HG02623 (cell line): ENCODE measurements at regions not wholly inside any gene's neighbourhood (a gene's known extent, or its start where the extent isn't known, plus 50 kb on each side); places are given as distances from the start of the nearest gene placed in this dataset.

Source experiments
- ATAC-seq: cut with Tn5 transposase; IDR thresholded peaks from one replicate; pipeline ENCODE4 v1.9.1; 2021; ENCODE audit warnings: moderate library complexity; ENCODE audit not compliant: unreplicated experiment

DNA sequence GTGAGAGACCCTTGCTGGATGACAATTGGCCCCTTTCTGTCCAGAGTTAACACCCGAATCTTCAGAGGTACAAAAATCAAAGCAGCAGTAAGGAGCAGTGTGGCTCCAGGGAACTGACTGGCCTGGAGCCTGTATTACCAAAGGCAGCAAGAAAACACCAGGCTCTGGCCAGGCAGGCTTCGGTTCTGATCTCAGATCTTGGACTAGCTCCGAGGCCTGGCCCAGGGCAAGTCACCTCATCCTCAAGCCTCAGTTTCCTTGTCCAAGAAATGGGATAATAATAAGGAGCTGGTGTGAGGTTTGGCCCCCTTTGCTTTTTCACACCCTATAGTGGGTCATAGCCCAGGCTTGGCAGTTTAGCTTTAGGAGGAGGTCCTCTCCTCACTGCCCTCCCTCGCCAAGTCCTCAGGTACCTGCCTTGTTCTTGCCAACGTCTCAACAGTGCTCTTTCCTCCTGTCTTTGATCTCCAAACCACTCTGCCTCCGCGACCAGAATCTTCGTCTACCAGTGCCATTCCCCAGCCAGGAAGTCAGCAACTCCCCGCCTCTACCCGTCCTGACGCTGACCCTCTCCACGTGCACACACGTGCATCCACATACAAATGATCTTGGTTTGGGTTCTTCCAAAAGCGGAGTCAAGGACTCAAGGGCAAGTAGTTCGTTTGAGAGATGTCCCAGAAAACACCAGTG lies 82.6 kb upstream of the TLE3 start:
- ATAC-seq = no peak

- ATAC-seq = no peak
These were observed 81.7 kb upstream of the TLE3 start for GRCh38 chr15:70179309-70179892.

DNA sequence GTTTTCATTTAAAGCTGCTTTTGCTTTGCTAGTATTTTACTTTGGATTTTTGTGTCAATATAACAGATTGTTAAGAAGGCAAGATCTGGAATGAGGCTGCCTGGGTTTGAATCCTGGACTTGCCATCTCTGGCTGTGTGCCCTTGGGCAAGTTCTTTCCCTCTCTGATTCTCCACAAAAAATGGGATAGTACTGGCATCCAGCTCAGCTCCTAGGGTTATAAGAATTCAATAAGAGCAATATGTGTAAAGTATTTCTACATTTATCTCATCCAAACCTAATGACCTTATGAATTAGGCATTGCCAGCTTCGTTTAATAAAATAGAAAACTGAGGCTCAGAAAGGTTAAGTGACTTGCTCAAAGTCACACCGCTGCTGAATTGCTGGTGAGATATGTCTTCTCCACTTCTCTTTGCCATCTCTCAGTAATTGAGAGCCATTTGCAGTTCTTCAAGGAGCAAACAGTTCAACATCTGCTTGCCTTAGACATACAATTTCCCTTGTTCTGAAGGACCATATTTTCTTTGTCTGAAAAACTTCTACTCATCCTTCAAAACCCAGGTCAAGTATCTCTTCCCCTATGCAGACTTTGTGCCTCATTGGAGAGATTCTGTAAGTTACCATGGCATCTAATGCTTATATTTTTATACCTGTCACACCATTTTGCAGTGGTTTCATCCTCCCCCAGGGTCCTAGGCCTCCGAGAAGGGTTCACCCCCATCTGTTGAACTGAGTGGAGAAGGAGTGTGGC lies 80.8 kb upstream of the TLE3 start:
- no peak for ATAC-seq

GRCh38 chr15:70172566-70173225 lies 75.0 kb upstream of the TLE3 start:
- ATAC-seq = no peak

- ATAC-seq = no peak
These were observed 74.4 kb upstream of the TLE3 start for GRCh38 chr15:70172124-70172523.

- ATAC-seq = no peak
These were observed 73.7 kb upstream of the TLE3 start for GRCh38 chr15:70171256-70171886.

DNA sequence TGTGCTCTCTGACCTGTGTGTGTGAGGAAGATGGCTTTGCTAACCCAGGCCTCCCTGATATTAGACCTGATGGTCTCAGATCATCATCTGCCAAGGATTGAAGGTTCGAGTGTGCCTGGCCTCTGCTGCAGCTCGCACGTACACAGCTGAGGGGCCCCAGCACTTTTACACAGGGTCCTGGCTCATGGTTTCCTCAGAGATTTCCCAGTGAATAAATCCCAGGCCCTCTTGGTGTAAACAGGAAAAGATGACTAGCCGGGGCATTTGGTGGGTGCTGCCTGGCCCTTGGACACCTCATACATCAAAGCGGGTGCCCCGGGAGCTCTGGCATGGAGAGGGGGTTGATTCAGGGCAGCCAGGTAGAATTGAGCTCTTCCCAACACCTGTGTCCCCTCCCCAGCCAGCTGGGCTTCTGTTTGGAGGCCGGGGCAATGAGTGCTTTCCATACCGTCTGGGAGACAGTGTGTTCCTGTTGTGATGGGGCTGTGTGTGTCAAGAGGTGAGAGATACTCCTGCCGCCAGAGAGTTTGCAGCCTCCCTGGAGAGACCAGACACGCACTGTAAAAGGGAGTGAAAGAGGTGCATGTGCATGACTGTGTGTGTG lies 72.5 kb upstream of the TLE3 start:
- no peak for ATAC-seq

DNA sequence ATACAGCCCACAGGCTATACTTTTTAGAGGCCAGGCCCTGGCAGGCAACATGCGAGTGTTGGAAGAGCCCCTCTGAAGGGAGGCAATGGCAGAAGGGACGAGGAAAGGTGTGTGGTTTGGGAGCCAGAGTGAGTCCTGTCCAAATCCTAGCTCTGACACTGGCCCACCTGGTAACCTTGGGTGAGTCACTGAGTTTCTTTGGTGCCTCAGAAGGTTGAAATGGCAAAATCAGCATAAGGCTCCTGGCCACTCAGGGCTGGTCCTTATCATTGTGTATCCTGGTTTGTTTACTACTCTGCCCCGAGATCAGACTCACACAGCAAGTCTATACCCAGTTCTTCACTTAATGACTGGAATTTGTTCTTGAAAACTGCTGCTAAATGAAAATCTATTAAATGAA lies 71.4 kb upstream of the TLE3 start:
- ATAC-seq = no peak

- ATAC-seq = no peak
These were observed 69.4 kb upstream of the TLE3 start for GRCh38 chr15:70167155-70167554.

DNA sequence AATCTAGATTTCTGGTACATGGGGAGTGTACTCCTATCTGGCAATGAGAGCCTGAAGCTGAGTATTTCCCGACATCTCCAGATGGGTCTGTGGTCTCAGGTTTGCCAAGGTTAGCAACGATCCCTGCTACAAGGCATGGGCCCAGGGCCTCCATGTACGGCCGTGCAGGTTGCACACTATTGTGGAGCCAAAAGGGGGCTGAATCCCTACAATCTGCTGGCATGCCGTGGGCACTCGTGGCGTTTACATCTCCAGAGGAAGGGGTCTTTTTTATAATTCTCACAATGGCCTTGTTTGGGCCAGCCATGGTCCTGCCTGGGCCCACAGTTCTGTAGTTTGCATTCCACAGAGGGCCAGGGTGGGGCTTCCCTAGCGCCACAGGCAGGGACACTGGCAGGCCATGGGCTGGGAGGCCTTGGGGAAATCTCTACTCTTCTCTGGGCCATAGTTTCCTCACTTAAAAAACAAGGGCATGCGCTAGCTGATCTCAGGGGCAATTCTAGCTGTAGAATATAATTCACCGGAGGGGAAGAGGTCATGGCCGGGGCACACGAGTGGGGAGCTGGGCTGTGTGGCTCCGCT lies 68.9 kb upstream of the TLE3 start:
- ATAC-seq = no peak

- no peak for ATAC-seq
These were observed 68.1 kb upstream of the TLE3 start for GRCh38 chr15:70165716-70166284.

GRCh38 chr15:70164910-70165715 lies 67.4 kb upstream of the TLE3 start:
- ATAC-seq = no peak

DNA sequence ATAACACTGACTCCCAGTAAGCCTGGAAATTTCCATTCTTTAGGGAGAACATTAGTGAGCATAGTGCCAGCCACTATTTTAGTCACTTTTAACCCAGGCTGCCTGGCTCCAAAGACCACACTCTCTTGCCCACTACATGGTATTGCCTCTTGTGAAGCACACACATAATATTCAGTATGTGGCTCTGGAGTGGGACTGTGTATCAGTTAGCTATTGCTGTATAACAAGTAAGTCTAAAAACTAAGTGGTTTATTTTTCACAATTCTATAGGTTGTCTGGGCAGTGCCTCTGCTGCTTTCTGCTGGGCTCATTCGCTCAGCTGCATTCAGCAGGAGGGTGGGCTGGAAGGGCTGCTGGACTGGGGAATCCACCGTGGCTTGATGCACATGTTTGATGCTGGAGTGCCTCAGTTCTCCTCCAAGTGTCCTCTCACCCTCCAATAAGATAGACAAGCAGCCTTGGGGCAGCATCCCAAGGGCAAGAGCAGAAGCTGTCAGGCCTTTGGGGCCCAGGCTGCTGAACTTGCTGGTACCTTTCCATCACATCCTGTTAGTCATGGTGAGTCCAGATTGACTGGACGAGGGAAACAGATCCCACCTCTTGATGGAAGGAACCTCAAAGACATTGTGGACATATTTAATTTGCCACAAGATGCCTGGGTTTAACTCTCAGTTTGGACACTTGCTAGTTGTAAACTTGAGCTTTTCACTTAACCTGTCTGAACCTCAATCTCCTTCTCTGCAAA lies 66.6 kb upstream of the TLE3 start:
- ATAC-seq = no peak

- no peak for ATAC-seq
These were observed 63.3 kb upstream of the TLE3 start for GRCh38 chr15:70160803-70161565.

DNA sequence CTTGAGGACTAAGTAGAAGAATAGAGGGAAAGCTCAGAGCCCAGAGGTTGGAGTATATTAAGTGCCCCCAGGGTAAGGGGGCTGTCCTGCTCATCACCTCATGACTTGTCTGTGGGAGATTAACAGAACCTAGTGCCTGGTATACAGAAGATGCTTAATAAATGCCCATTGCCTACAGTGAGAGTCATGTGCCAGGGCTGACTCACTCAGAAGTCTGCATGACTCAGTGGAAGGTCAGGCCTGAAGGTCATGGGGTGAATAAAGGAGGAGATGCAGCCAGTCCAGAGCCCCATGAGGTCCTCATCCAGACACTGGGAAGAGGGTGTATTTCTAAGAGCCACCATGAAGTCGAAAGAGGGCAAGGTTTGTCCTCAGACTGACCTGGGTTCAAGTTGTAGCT lies 62.5 kb upstream of the TLE3 start:
- ATAC-seq = no peak

DNA sequence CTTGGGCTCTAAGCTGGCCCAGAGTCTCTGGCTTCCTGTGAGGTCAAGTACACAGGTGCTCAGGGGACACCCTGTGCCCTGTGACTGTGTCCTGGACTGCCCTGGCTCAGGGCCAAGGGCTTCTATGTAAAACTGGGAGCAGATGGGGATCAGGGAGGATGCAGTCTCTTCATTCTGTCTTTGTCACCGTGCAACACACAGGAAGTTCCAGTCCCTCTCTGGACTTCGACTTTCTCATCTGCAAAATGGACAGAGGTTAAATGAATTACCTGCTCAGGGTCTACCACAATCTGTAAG lies 61.9 kb upstream of the TLE3 start:
- ATAC-seq = no peak

- ATAC-seq = no peak
These were observed 61.4 kb upstream of the TLE3 start for GRCh38 chr15:70159001-70159712.
